ENCODE measurements at regions not wholly inside any gene's neighbourhood (a gene's known extent, or its start where the extent isn't known, plus 50 kb on each side); places are given as distances from the start of the nearest gene placed in this dataset.

DNA sequence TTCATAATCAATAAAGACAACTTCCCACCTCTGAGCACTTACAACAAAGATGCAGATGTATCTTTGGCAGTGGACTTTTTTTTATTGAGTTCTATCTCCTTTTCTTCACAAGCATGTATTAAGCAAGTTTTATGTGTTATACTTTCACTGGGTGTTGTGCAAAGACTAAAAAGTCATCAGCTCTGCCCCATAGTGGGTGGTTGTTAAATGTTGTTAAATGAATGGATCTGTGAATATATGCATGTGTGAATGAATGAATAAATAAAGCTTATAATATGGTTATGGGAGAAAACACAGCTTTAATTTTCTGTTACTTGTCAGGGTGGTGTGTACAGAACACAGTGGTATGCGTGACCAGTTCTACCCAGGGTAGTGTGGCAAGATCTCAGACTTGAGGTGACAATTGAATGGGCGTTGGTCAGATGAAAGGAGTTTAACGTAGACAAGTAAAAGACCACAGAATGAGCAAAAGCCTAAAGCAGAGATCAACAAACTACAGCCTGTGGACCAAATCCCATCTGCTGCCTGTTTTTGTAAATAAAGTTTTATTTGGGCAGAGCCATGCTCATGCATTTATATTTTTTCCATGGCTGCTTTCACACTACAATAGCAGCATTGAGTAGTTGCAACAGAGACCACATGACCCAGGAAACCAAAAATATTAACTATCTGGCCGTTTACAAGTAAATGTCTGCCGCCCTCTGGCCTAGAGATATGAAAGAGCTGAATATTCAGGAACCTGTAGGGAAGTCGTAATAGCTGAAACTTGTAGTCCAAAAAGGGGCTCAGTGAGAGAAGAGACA lies 207.4 kb upstream of the EEA1 start:
- TF ChIP-seq, protein P1, sequence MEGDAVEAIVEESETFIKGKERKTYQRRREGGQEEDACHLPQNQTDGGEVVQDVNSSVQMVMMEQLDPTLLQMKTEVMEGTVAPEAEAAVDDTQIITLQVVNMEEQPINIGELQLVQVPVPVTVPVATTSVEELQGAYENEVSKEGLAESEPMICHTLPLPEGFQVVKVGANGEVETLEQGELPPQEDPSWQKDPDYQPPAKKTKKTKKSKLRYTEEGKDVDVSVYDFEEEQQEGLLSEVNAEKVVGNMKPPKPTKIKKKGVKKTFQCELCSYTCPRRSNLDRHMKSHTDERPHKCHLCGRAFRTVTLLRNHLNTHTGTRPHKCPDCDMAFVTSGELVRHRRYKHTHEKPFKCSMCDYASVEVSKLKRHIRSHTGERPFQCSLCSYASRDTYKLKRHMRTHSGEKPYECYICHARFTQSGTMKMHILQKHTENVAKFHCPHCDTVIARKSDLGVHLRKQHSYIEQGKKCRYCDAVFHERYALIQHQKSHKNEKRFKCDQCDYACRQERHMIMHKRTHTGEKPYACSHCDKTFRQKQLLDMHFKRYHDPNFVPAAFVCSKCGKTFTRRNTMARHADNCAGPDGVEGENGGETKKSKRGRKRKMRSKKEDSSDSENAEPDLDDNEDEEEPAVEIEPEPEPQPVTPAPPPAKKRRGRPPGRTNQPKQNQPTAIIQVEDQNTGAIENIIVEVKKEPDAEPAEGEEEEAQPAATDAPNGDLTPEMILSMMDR (conservative IDR thresholded peaks at IDR 0.05; ENCODE audit: low read depth, low read length), result no peak
- no peak for TF ChIP-seq EZH2 (IDR thresholded peaks at IDR 0.05; ENCODE audit: low read length, unreplicated experiment)
- no peak for TF ChIP-seq EZH2phosphoT487 (IDR thresholded peaks at IDR 0.05; ENCODE audit: borderline replicate concordance, low read length)

Measured in PC-3 (cell line).